Parathyroid adenoma (tissue), 2 donors: ENCODE measurements at regions not wholly inside any gene's neighbourhood (a gene's known extent, or its start where the extent isn't known, plus 50 kb on each side); places are given as distances from the start of the nearest gene placed in this dataset.

Experiments used
- H2AFZ ChIP-seq: fragments of 300-600 bp; sonication (generic); one replicate; pipeline ENCODE4 v1.7.0; 2017; ENCODE audit warnings: antibody characterized with exemption, mild to moderate bottlenecking
- H3K27ac ChIP-seq: fragments of 300-600 bp; sonication (generic); one replicate; pipeline ENCODE4 v1.7.0; 2017
- H3K27me3 ChIP-seq: fragments of 300-600 bp; sonication (generic); one replicate; pipeline ENCODE4 v1.7.0; 2017; ENCODE audit warnings: low read length; ENCODE audit not compliant: control insufficient read depth, insufficient read depth
- H3K36me3 ChIP-seq: fragments of 300-600 bp; sonication (generic); one replicate; pipeline ENCODE4 v1.7.0; 2017; ENCODE audit warnings: low read length; ENCODE audit not compliant: control insufficient read depth, insufficient read depth
- H3K4me1 ChIP-seq: fragments of 300-600 bp; sonication (generic); one replicate; pipeline ENCODE4 v1.7.0; 2017; ENCODE audit warnings: control low read depth
- H3K4me2 ChIP-seq: fragments of 300-600 bp; sonication (generic); one replicate; pipeline ENCODE4 v1.7.0; 2017; ENCODE audit warnings: low read length
- H3K4me3 ChIP-seq: fragments of 300-600 bp; sonication (generic); one replicate; pipeline ENCODE4 v1.7.0; 2017; ENCODE audit warnings: low read depth, low read length
- H3K79me2 ChIP-seq: fragments of 300-600 bp; sonication (generic); one replicate; pipeline ENCODE4 v1.7.0; 2017; ENCODE audit warnings: control low read depth
- H3K9ac ChIP-seq: fragments of 300-600 bp; sonication (generic); one replicate; pipeline ENCODE4 v1.7.0; 2017; ENCODE audit warnings: mild to moderate bottlenecking
- H3K9me3 ChIP-seq: fragments of 300-600 bp; sonication (generic); one replicate; pipeline ENCODE4 v1.7.0; 2017; ENCODE audit warnings: low read length; ENCODE audit not compliant: control insufficient read depth
- TF ChIP-seq, protein P1 (sequence below): fragments of 300-600 bp; sonication (generic); IDR thresholded peaks from one replicate; pipeline ENCODE4 v1.7.0; 2017; ENCODE audit warnings: antibody characterized with exemption, mild to moderate bottlenecking
- donor health status: primary hyperparathyroidism.

DNA sequence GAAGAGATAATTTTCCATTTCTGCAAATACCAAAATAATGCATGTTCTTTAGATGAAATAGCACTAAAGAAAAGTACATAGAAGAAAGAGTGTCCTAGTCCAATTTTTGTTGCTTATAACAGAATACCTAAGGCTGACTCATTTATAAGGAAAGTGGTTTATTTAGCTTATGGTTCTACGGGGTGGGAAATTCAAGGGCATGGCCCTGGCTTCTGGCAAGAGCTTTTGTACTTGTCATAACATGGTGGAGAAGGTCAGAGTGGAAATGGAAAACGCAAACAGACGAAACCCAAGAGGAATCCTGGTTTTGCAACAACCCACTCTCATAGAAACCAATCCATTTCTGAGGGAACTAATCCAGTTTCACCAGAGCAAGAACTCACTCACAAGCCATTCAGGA lies 283.7 kb downstream of the CSNK1G3 start:
- Histone ChIP-seq H3K4me2 (no peak overlapping the region), H2AFZ (no peak overlapping the region), H3K4me3 (no peak overlapping the region), H3K9ac (no peak overlapping the region), H3K36me3 (no peaks in the 10 kb centered on the region), H3K4me1 (no peaks in the 10 kb centered on the region), H3K9me3 (no peaks in the 10 kb centered on the region), H3K27me3 (no peaks in the 10 kb centered on the region), H3K79me2 (no peaks in the 10 kb centered on the region), H3K27ac (no peak overlapping the region)
- TF ChIP-seq, protein P1, sequence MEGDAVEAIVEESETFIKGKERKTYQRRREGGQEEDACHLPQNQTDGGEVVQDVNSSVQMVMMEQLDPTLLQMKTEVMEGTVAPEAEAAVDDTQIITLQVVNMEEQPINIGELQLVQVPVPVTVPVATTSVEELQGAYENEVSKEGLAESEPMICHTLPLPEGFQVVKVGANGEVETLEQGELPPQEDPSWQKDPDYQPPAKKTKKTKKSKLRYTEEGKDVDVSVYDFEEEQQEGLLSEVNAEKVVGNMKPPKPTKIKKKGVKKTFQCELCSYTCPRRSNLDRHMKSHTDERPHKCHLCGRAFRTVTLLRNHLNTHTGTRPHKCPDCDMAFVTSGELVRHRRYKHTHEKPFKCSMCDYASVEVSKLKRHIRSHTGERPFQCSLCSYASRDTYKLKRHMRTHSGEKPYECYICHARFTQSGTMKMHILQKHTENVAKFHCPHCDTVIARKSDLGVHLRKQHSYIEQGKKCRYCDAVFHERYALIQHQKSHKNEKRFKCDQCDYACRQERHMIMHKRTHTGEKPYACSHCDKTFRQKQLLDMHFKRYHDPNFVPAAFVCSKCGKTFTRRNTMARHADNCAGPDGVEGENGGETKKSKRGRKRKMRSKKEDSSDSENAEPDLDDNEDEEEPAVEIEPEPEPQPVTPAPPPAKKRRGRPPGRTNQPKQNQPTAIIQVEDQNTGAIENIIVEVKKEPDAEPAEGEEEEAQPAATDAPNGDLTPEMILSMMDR: no peak

DNA sequence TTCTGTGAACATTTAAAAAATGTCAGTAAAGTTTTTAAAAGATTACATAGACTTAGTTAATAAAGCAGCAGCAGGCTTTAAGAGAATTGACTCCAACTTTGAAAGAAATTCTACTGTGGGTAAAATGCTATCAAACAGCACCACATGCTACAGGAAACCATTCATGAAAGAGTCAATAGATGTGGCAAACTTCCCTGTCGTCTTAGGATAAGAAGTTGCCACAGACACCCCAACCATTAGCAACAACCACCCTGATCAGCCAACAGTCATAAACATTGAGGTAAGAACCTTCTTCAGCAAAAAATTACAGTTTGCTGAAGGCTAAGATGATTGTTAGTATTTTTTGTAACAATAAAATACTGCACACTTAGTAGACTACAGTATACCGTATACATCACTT lies 278.2 kb downstream of the CSNK1G3 start:
- no peak overlapping the region for H3K9ac ChIP-seq
- H3K4me3 ChIP-seq: no peak overlapping the region
- no peaks in the 10 kb centered on the region for H3K36me3 ChIP-seq
- no peak overlapping the region for H3K4me2 ChIP-seq
- H2AFZ ChIP-seq: no peak overlapping the region
- H3K27ac ChIP-seq: no peak overlapping the region
- H3K9me3 ChIP-seq: no peaks in the 10 kb centered on the region
- no peaks in the 10 kb centered on the region for H3K79me2 ChIP-seq
- H3K27me3 ChIP-seq: no peaks in the 10 kb centered on the region
- TF ChIP-seq, protein P1: no peak
- H3K4me1 ChIP-seq: no peaks in the 10 kb centered on the region

- Histone ChIP-seq H3K9me3 (no peaks in the 10 kb centered on the region), H3K4me2 (no peak overlapping the region), H3K27me3 (no peaks in the 10 kb centered on the region), H3K79me2 (no peaks in the 10 kb centered on the region), H3K36me3 (no peaks in the 10 kb centered on the region), H2AFZ (peak overlapping the region; percentile 9), H3K9ac (no peak overlapping the region), H3K4me1 (no peaks in the 10 kb centered on the region), H3K27ac (no peak overlapping the region), H3K4me3 (no peak overlapping the region)
- TF ChIP-seq, protein P1: no peak
Measured at GRCh38 chr5:123787635-123788034, 275.7 kb downstream of the CSNK1G3 start.

GRCh38 chr5:123787136-123787535 lies 275.2 kb downstream of the CSNK1G3 start:
- Histone ChIP-seq H2AFZ (no peak overlapping the region), H3K4me1 (no peaks in the 10 kb centered on the region), H3K9ac (no peak overlapping the region), H3K4me2 (no peak overlapping the region), H3K4me3 (no peak overlapping the region), H3K79me2 (no peaks in the 10 kb centered on the region), H3K9me3 (no peaks in the 10 kb centered on the region), H3K36me3 (no peaks in the 10 kb centered on the region), H3K27ac (no peak overlapping the region), H3K27me3 (no peaks in the 10 kb centered on the region)
- TF ChIP-seq, protein P1: no peak

DNA sequence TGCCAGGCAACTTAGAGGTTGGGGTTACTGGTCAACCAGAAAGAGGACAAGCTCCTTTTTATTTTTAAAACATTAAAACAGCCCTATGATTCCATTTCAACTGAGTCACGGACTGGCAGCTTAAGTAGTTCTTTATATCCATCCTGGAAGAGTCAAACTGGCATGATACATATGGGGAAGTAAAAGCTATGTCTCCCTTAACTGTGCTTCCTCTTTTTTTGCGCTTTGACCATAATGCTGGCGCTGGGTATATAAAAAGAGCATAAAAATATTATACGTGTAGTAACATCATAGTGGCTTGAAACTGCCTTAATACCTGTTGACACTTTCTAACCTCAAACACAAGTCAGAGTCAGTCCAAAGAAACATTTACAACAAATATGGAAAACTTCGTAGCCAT lies 274.4 kb downstream of the CSNK1G3 start:
- Histone ChIP-seq H3K9me3 (no peaks in the 10 kb centered on the region), H3K9ac (no peak overlapping the region), H3K27me3 (no peaks in the 10 kb centered on the region), H3K4me2 (no peak overlapping the region), H3K4me3 (no peak overlapping the region), H3K27ac (no peak overlapping the region), H3K36me3 (no peaks in the 10 kb centered on the region), H3K79me2 (no peaks in the 10 kb centered on the region), H2AFZ (no peak overlapping the region), H3K4me1 (no peaks in the 10 kb centered on the region)
- TF ChIP-seq, protein P1: no peak
